HEK293T (cell line): ENCODE measurements at regions not wholly inside any gene's neighbourhood (a gene's known extent, or its start where the extent isn't known, plus 50 kb on each side); places are given as distances from the start of the nearest gene placed in this dataset.

ENCODE experiments used
- CTCF ChIA-PET: fragments of 350-600 bp; formaldehyde crosslinking; extraction: SDS; loops from one replicate; lab custom pipeline; 2021; ENCODE audit warnings: antibody characterized with exemption, inconsistent platforms; lab: Yijun Ruan, JAX
- POLR2A ChIA-PET: fragments of 350-600 bp; formaldehyde crosslinking; extraction: SDS; loops from one replicate; lab custom pipeline; 2020; ENCODE audit warnings: antibody characterized with exemption, inconsistent platforms; lab: Yijun Ruan, JAX
- DNase-seq: peaks from one replicate; pipeline ENCODE4 v3.0.0; 2012; ENCODE audit warnings: mixed read lengths; ENCODE audit errors: extremely low spot score
- ARNT ChIP-seq: fragments of 450-650 bp; IDR thresholded peaks from 2 replicates; pipeline ENCODE4 v1.6.1; 2017; ENCODE audit warnings: mild to moderate bottlenecking
- BHLHE40 ChIP-seq: fragments of 450-650 bp; IDR thresholded peaks from 2 replicates; pipeline ENCODE4 v1.6.1; 2016; ENCODE audit warnings: mild to moderate bottlenecking, moderate library complexity, borderline replicate concordance
- CTBP1 ChIP-seq: fragments of 450-650 bp; IDR thresholded peaks from 2 replicates; pipeline ENCODE4 v1.6.1; 2016; ENCODE audit warnings: borderline replicate concordance
- ELF4 ChIP-seq: fragments of 450-650 bp; IDR thresholded peaks from 2 replicates; pipeline ENCODE4 v1.6.1; 2017; ENCODE audit warnings: antibody characterized with exemption
- FOXA1 ChIP-seq: fragments of 450-650 bp; IDR thresholded peaks from 2 replicates; pipeline ENCODE4 v1.6.1; 2016; ENCODE audit warnings: mild to moderate bottlenecking
- FOXK2 ChIP-seq: fragments of 450-650 bp; IDR thresholded peaks from 2 replicates; pipeline ENCODE4 v1.6.1; 2016; ENCODE audit warnings: mild to moderate bottlenecking
- FOXM1 ChIP-seq: fragments of 450-650 bp; IDR thresholded peaks from 2 replicates; pipeline ENCODE4 v1.6.1; 2017; ENCODE audit warnings: mild to moderate bottlenecking, borderline replicate concordance
- HDGF ChIP-seq: fragments of 450-650 bp; IDR thresholded peaks from 2 replicates; pipeline ENCODE4 v1.6.1; 2017; ENCODE audit warnings: antibody characterized with exemption, borderline replicate concordance
- L3MBTL2 ChIP-seq: fragments of 450-650 bp; conservative IDR thresholded peaks from 2 replicates; pipeline ENCODE4 v1.6.1; 2016; ENCODE audit warnings: mild to moderate bottlenecking
- LEF1 ChIP-seq: fragments of 450-650 bp; IDR thresholded peaks from 2 replicates; pipeline ENCODE4 v1.6.1; 2017; ENCODE audit warnings: mild to moderate bottlenecking, borderline replicate concordance
- NFRKB ChIP-seq: fragments of 450-650 bp; IDR thresholded peaks from 2 replicates; pipeline ENCODE4 v1.6.1; 2016; ENCODE audit warnings: mild to moderate bottlenecking, moderate library complexity
- SP1 ChIP-seq: fragments of 450-650 bp; IDR thresholded peaks from 2 replicates; pipeline ENCODE4 v1.6.1; 2017
- SUZ12 ChIP-seq: fragments of 450-650 bp; IDR thresholded peaks from 2 replicates; pipeline ENCODE4 v1.6.1; 2016; ENCODE audit warnings: mild to moderate bottlenecking
- TARDBP ChIP-seq: fragments of 450-650 bp; IDR thresholded peaks from 2 replicates; pipeline ENCODE4 v1.6.1; 2016
- ZNF384 ChIP-seq: fragments of 450-650 bp; IDR thresholded peaks from 2 replicates; pipeline ENCODE4 v1.6.1; 2016
- TF ChIP-seq, protein P1 (sequence below): fragments of 450-650 bp; IDR thresholded peaks from 2 replicates; pipeline ENCODE4 v1.6.1; 2016

DNA sequence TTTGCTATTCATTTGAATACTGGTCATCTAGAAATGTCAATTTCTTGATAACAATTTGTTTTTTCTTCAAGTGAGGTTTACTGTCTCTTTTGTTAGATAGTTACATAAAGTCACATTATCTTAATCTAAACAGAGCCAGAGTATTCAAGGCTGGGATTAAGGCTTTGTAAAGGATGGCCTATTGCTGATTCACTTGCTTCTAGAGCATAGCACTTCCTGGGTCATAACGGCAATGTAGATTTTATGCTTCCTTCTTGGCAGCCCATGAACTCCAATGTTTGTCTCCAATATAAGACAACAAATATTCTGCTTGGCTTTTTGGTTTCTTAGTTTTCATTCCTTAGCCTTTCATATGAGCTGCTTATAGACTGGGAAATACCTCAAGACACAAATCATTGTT is 2007.9 kb upstream of the CDH6 start:
- ChIA-PET POLR2A (no interaction called here), CTCF (no interaction called here)
- TF ChIP-seq TARDBP (no peak), ELF4 (no peak), FOXK2 (no peak), SP1 (no peak), LEF1 (no peak), NFRKB (no peak), BHLHE40 (no peak), SUZ12 (no peak), ZNF384 (no peak), L3MBTL2 (no peak), HDGF (no peak), ARNT (no peak), CTBP1 (no peak)
- TF ChIP-seq, protein P1, sequence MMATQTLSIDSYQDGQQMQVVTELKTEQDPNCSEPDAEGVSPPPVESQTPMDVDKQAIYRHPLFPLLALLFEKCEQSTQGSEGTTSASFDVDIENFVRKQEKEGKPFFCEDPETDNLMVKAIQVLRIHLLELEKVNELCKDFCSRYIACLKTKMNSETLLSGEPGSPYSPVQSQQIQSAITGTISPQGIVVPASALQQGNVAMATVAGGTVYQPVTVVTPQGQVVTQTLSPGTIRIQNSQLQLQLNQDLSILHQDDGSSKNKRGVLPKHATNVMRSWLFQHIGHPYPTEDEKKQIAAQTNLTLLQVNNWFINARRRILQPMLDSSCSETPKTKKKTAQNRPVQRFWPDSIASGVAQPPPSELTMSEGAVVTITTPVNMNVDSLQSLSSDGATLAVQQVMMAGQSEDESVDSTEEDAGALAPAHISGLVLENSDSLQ, result no peak
- no peak for DNase-seq

DNA sequence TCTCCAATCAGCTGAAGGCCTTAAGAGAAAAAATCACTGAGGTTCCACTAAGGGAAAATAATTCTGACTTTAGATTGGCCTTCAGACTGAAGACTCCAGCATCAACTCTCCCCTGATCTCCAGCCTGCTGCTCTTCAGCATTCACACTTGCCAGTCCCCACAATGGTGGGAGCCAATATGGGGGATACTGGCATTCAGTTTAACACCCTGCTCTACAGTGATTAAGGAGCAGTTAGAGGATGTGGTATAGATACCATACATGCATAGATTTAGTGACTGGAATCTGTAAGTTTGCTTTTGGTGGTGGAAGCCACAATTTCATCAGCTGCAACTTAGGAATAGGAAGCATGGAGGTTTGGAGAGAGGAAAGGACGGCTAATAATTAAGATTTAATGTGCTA is 2017.7 kb upstream of the CDH6 start:
- DNase-seq, result no peak
- TF ChIP-seq LEF1 (no peak), NFRKB (no peak), SP1 (no peak), FOXM1 (no peak), CTBP1 (no peak), SUZ12 (no peak), L3MBTL2 (no peak), FOXK2 (no peak), ELF4 (no peak), HDGF (no peak), BHLHE40 (no peak), ARNT (no peak)
- TF ChIP-seq, protein P1, result no peak
- ChIA-PET POLR2A (no interaction called here), CTCF (no interaction called here)

DNA sequence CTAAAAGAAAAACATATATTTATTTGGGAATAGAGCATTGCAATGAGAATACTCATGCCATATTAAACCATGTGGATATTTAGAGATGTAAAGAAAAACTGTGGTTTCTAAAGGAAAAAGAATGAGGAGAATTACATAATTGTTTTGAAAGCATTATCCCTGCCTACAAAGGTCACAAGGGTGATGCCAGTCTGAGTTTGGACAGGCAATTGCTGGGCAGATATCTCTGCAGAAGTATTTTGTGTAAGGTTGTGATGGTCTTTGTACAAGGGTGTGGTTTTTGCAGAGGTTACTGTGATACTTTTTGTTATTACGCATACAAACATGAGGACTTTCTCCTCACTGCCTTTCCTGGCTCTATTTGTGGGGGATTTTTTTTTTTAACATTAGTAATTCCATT is 2022.9 kb upstream of the CDH6 start:
- TF ChIP-seq, protein P1, result no peak
- TF ChIP-seq FOXA1 (no peak), CTBP1 (no peak), BHLHE40 (no peak), LEF1 (no peak), ELF4 (no peak)
- CTCF ChIA-PET, result no interaction called here
- POLR2A ChIA-PET, result no interaction called here
- DNase-seq, result no peak

DNA sequence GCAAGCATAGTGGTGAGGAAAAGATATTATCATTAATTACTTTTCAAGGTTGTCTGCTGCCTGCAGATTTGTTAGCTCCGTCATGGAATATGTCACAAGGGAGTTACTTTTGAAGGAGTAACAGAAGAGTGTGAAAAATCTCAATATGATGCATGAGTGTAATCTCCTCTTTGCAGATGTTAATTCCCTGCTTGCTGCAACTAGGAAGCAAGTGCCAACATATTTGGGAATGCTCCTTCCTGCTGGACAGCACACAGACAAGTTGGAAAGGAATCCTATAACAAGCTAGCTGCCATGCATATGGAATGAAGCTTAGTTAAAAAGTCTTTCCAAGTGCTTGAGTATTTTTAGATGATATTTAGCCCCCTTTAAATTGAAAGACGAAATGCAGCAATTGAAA is 2023.6 kb upstream of the CDH6 start:
- TF ChIP-seq LEF1, result no peak
- no peak for TF ChIP-seq ZNF384
- no peak for TF ChIP-seq FOXK2
- TF ChIP-seq L3MBTL2, result no peak
- no peak for TF ChIP-seq FOXM1
- no peak for TF ChIP-seq SP1
- ChIA-PET CTCF (no interaction called here), POLR2A (no interaction called here)
- no peak for DNase-seq

DNA sequence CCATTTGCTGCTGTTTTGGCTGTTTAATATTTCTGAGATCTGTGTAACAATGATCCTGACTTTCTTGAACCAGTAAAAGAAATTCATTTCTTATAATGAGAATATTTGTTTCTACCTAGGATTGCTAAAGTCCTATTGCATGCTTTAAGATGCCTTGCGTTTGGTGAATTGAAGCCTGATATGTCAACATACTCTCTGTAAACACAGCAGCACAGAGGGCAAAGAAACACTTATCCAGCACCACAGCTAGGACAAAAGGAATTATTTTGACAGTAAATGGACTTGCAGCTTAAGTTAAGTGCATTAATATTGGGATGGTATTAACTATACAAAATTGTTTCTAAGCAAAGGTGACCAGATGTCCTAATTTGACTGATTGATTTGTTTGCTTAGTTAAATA is 2031.2 kb upstream of the CDH6 start:
- TF ChIP-seq FOXA1 (no peak), SP1 (no peak), LEF1 (no peak), FOXK2 (no peak), SUZ12 (no peak), ELF4 (no peak), L3MBTL2 (no peak), NFRKB (no peak), HDGF (no peak), ARNT (no peak), FOXM1 (no peak), TARDBP (no peak), ZNF384 (no peak), BHLHE40 (no peak), CTBP1 (no peak)
- TF ChIP-seq, protein P1, result no peak
- no peak for DNase-seq
- ChIA-PET CTCF (no interaction called here), POLR2A (no interaction called here)
